ENCODE measurements at regions not wholly inside any gene's neighbourhood (a gene's known extent, or its start where the extent isn't known, plus 50 kb on each side); places are given as distances from the start of the nearest gene placed in this dataset.

DNA sequence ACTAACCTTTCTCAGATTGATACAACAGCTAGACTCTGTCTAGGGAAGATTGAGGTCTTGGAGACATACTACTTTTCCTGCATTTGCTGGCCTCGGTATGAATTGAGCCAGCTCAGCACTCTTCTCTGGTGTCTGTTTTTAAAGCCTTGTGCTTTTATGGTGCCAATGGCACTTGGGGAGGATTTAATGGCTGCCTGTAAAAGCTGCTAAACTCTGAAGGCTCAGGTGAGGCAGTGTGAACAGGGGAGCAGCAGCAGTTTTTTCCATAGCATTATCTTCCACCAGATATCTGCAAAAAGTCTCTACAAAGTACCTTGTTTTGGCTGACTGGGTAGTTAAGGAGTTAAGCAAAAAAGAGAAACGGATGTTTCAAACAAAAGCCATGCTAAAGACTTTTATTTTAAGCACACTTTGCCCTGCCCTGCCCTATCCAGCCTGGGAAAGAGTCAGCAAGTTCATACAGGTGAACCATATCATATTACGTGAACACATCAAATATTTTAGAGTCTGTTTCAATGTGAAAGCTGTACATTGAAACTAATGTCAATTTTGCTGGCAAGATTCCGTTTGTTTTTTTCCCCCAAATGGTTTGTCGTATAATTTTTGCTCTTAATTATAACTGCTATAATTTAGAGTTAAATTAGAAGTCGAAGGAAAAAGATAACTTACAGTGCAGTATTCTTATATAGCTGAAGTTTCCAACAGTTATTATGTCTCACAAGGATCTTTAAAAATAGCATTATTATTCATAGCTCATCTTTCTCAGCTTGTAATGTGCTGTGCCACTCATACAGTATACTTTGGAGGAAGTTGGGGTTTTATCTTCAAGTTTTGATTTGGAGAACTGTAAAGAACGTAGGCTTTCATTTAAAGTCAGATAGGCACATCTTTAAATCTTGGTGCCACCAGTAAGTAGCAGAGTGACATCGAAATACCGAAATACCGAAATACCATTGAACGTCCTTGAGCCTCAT, 424.1 kb upstream of the CD180 start:
- Histone ChIP-seq H2AFZ (no peak overlapping the region), H4K20me1 (ENCODE audit: insufficient read depth, poor library complexity, severe bottlenecking) (no peaks in the 10 kb centered on the region), H3K9me3 (ENCODE audit: low read depth) (no peaks in the 10 kb centered on the region), H3K4me2 (no peak overlapping the region), H3K27me3 (no peaks in the 10 kb centered on the region), H3K36me3 (replicated peaks; ENCODE audit: insufficient read depth, low read depth) (no peaks in the 10 kb centered on the region), H3K9me2 (replicated peaks; ENCODE audit: insufficient read depth) (no peaks in the 10 kb centered on the region), H3K27ac (no peak overlapping the region), H3K4me1 (ENCODE audit: insufficient read depth) (peaks cover 8% of the 10 kb centered on the region), H3K4me3 (no peak overlapping the region), H3K79me2 (no peaks in the 10 kb centered on the region)
- TF ChIP-seq EZH2phosphoT487 (IDR thresholded peaks at IDR 0.05; ENCODE audit: low read depth, severe bottlenecking, unreplicated experiment) (no peak), CTCF (IDR thresholded peaks at IDR 0.05; ENCODE audit: poor library complexity) (no peak), EZH2 (IDR thresholded peaks at IDR 0.05; ENCODE audit: borderline replicate concordance) (no peak)
- WGBS (ENCODE audit: low lambda C conversion rate, missing lambda C conversion rate), result 74% methylated on average over 11 of the region's 11 CpGs
- DNase-seq (ENCODE audit: low spot score), result no peak

- DNase-seq (ENCODE audit: low spot score), result no peak
- Histone ChIP-seq H3K27me3 (no peaks in the 10 kb centered on the region), H3K79me2 (no peaks in the 10 kb centered on the region), H3K36me3 (replicated peaks; ENCODE audit: insufficient read depth, low read depth) (no peaks in the 10 kb centered on the region), H2AFZ (no peak overlapping the region), H4K20me1 (ENCODE audit: insufficient read depth, poor library complexity, severe bottlenecking) (no peaks in the 10 kb centered on the region), H3K4me3 (no peak overlapping the region), H3K4me2 (no peak overlapping the region), H3K4me1 (ENCODE audit: insufficient read depth) (peaks cover 8% of the 10 kb centered on the region), H3K27ac (no peak overlapping the region), H3K9me2 (replicated peaks; ENCODE audit: insufficient read depth) (no peaks in the 10 kb centered on the region), H3K9me3 (ENCODE audit: low read depth) (no peaks in the 10 kb centered on the region)
- no peak for TF ChIP-seq EZH2phosphoT487 (IDR thresholded peaks at IDR 0.05; ENCODE audit: low read depth, severe bottlenecking, unreplicated experiment)
- no peak for TF ChIP-seq CTCF (IDR thresholded peaks at IDR 0.05; ENCODE audit: poor library complexity)
- no peak for TF ChIP-seq EZH2 (IDR thresholded peaks at IDR 0.05; ENCODE audit: borderline replicate concordance)
- 93% methylated on average over 4 of the region's 4 CpGs for WGBS (ENCODE audit: low lambda C conversion rate, missing lambda C conversion rate)
These were observed 423.0 kb upstream of the CD180 start for GRCh38 chr5:67619636-67620035.

- H3K4me2 ChIP-seq, result no peak overlapping the region
- no peaks in the 10 kb centered on the region for H3K36me3 ChIP-seq (replicated peaks; ENCODE audit: insufficient read depth, low read depth)
- H4K20me1 ChIP-seq (ENCODE audit: insufficient read depth, poor library complexity, severe bottlenecking), result no peaks in the 10 kb centered on the region
- no peak for TF ChIP-seq EZH2 (IDR thresholded peaks at IDR 0.05; ENCODE audit: borderline replicate concordance)
- TF ChIP-seq CTCF (IDR thresholded peaks at IDR 0.05; ENCODE audit: poor library complexity), result no peak
- TF ChIP-seq EZH2phosphoT487 (IDR thresholded peaks at IDR 0.05; ENCODE audit: low read depth, severe bottlenecking, unreplicated experiment), result no peak
- H3K4me1 ChIP-seq (ENCODE audit: insufficient read depth), result peaks cover 8% of the 10 kb centered on the region
- H3K27me3 ChIP-seq, result no peaks in the 10 kb centered on the region
- no peaks in the 10 kb centered on the region for H3K79me2 ChIP-seq
- H2AFZ ChIP-seq, result no peak overlapping the region
- no peaks in the 10 kb centered on the region for H3K9me3 ChIP-seq (ENCODE audit: low read depth)
- no peak overlapping the region for H3K4me3 ChIP-seq
- no peaks in the 10 kb centered on the region for H3K9me2 ChIP-seq (replicated peaks; ENCODE audit: insufficient read depth)
- no peak overlapping the region for H3K27ac ChIP-seq
- DNase-seq (ENCODE audit: low spot score), result no peak
These were observed 422.6 kb upstream of the CD180 start for GRCh38 chr5:67619235-67619634.

All from hepatocyte (in vitro differentiated cells).